GM12864 (cell line): ENCODE measurements at regions not wholly inside any gene's neighbourhood (a gene's known extent, or its start where the extent isn't known, plus 50 kb on each side); places are given as distances from the start of the nearest gene placed in this dataset.
"Not testable (repeated sequence)": the region's sequence is repeated elsewhere in the genome, so short reads cannot be mapped to it uniquely, and the experiment has no call there.

Source experiments
- DNase-seq: peaks from one replicate; pipeline ENCODE4 v3.0.0-alpha.2; 2011; ENCODE audit warnings: low read depth
- H3K4me3 ChIP-seq: 2 replicates; pipeline ENCODE4 v1.5.1; 2011; ENCODE audit warnings: mild to moderate bottlenecking, low read depth, low read length, control low read depth
- TF ChIP-seq, protein P1 (sequence below): IDR thresholded peaks from 2 replicates; pipeline ENCODE4 v1.5.1; 2011; ENCODE audit warnings: low read depth, mild to moderate bottlenecking, moderate library complexity, low read length, control low read depth, inconsistent platforms; ENCODE audit errors: missing control alignments

GRCh38 chr1:170804419-170804818 lies 130.9 kb upstream of the MROH9 start:
- DNase-seq = no peak
- TF ChIP-seq, protein P1, sequence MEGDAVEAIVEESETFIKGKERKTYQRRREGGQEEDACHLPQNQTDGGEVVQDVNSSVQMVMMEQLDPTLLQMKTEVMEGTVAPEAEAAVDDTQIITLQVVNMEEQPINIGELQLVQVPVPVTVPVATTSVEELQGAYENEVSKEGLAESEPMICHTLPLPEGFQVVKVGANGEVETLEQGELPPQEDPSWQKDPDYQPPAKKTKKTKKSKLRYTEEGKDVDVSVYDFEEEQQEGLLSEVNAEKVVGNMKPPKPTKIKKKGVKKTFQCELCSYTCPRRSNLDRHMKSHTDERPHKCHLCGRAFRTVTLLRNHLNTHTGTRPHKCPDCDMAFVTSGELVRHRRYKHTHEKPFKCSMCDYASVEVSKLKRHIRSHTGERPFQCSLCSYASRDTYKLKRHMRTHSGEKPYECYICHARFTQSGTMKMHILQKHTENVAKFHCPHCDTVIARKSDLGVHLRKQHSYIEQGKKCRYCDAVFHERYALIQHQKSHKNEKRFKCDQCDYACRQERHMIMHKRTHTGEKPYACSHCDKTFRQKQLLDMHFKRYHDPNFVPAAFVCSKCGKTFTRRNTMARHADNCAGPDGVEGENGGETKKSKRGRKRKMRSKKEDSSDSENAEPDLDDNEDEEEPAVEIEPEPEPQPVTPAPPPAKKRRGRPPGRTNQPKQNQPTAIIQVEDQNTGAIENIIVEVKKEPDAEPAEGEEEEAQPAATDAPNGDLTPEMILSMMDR = no peak
- no peak overlapping the region for H3K4me3 ChIP-seq

- no peak for DNase-seq
- H3K4me3 ChIP-seq = no peak overlapping the region
- TF ChIP-seq, protein P1 = no peak
Observed at GRCh38 chr1:170804879-170805278, 130.5 kb upstream of the MROH9 start.

GRCh38 chr1:170806961-170807360 lies 128.4 kb upstream of the MROH9 start:
- TF ChIP-seq, protein P1 = no peak
- H3K4me3 ChIP-seq = no peak overlapping the region
- DNase-seq = no peak

GRCh38 chr1:170807432-170807831 lies 127.9 kb upstream of the MROH9 start:
- TF ChIP-seq, protein P1 = no peak
- DNase-seq = no peak

GRCh38 chr1:170808216-170808885 lies 127.0 kb upstream of the MROH9 start:
- no peak overlapping the region for H3K4me3 ChIP-seq
- TF ChIP-seq, protein P1 = no peak
- no peak for DNase-seq

More at GRCh38 chr1:170807432-170807831, 127.9 kb upstream of the MROH9 start:
- no peak overlapping the region for H3K4me3 ChIP-seq

- not testable (repeated sequence) for H3K4me3 ChIP-seq, DNase-seq
Observed at GRCh38 chr1:170811013-170811412, 124.3 kb upstream of the MROH9 start.

DNA sequence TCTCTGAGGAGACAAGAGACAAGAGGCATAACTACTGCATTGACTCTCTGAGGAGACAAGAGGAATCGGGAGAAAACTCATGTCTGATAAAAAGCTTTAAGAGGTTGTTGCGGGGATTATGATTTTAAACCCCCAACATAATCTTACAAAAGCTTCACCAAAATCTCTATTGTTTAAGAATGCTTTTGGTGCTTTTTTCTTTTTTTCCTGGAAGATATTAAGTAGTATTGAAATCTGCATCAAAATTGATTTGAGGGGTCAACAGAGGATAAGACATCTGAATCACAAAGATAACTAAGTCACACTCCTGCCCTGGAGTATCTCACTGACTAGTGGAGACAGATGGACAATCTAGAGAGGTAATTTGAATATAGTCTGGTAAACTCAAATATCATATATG lies 115.6 kb upstream of the MROH9 start:
- no peak overlapping the region for H3K4me3 ChIP-seq
- no peak for DNase-seq
- TF ChIP-seq, protein P1 = no peak
